WTC11 (cell line): ENCODE measurements at regions not wholly inside any gene's neighbourhood (a gene's known extent, or its start where the extent isn't known, plus 50 kb on each side); places are given as distances from the start of the nearest gene placed in this dataset.

Experiments
- ATAC-seq: fragments of 200-7000 bp; cut with Tn5 transposase; 2 replicates; pipeline ENCODE4 v1.10.0; 2021; ENCODE audit warnings: mild to moderate bottlenecking, moderate library complexity
- CTCF ChIA-PET: fragments of 300-600 bp; sonication (Branson Sonifier 250); formaldehyde crosslinking; loops from one replicate; lab custom pipeline; 2021; ENCODE audit warnings: antibody characterized with exemption; lab: Charles Lee
- POLR2A ChIA-PET: fragments of 350-600 bp; sonication (Branson Sonifier 250); formaldehyde crosslinking; loops from one replicate; lab custom pipeline; 2021; ENCODE audit warnings: antibody characterized with exemption; lab: Charles Lee
- DNase-seq: peaks from one replicate; pipeline ENCODE4 v3.0.0; 2021; ENCODE audit warnings: low spot score
- H3K27ac Mint-ChIP-seq: 2 replicates; pipeline ENCODE4 v1.8.0; 2021; ENCODE audit warnings: mixed read lengths
- H3K27me3 Mint-ChIP-seq: 2 replicates; pipeline ENCODE4 v1.8.0; 2021; ENCODE audit warnings: low read depth, mild to moderate bottlenecking, moderate library complexity, mixed read lengths
- H3K36me3 Mint-ChIP-seq: 2 replicates; pipeline ENCODE4 v1.8.0; 2021; ENCODE audit warnings: mixed read lengths
- H3K4me1 Mint-ChIP-seq: 2 replicates; pipeline ENCODE4 v1.8.0; 2022; ENCODE audit warnings: mixed read lengths
- H3K4me3 Mint-ChIP-seq: 2 replicates; pipeline ENCODE4 v1.8.0; 2021; ENCODE audit warnings: mild to moderate bottlenecking, moderate library complexity, mixed read lengths
- H3K9me3 Mint-ChIP-seq: 2 replicates; pipeline ENCODE4 v1.8.0; 2021; ENCODE audit warnings: mixed read lengths
- ATF1 ChIP-seq: sonication (generic); formaldehyde crosslinking; IDR thresholded peaks from 2 replicates; pipeline ENCODE4 v1.8.1; 2023; ENCODE audit warnings: mild to moderate bottlenecking, moderate library complexity, missing genetic modification reagents
- ATF2 ChIP-seq: sonication (generic); formaldehyde crosslinking; IDR thresholded peaks from 2 replicates; pipeline ENCODE4 v1.8.1; 2022; ENCODE audit warnings: low read depth, missing genetic modification reagents, borderline replicate concordance
- CDX4 ChIP-seq: fragments of 250-450 bp; sonication (Bioruptor Pico); IDR thresholded peaks from 2 replicates; pipeline ENCODE4 v1.9.0; 2021; ENCODE audit warnings: moderate library complexity, mild to moderate bottlenecking, inconsistent platforms, borderline replicate concordance
- CREB1 ChIP-seq: sonication (generic); formaldehyde crosslinking; IDR thresholded peaks from 2 replicates; pipeline ENCODE4 v1.8.0; 2023; ENCODE audit warnings: mild to moderate bottlenecking, missing genetic modification reagents
- CREM ChIP-seq: sonication (generic); formaldehyde crosslinking; IDR thresholded peaks from 2 replicates; pipeline ENCODE4 v1.8.1; 2022; ENCODE audit warnings: mild to moderate bottlenecking, missing genetic modification reagents, moderate library complexity
- ELF4 ChIP-seq: sonication (generic); formaldehyde crosslinking; IDR thresholded peaks from 2 replicates; pipeline ENCODE4 v1.8.1; 2022; ENCODE audit warnings: low read depth, mild to moderate bottlenecking, moderate library complexity, missing genetic modification reagents
- FOXJ3 ChIP-seq: sonication (generic); formaldehyde crosslinking; IDR thresholded peaks from 2 replicates; pipeline ENCODE4 v1.9.0; 2021; ENCODE audit warnings: missing genetic modification reagents, mild to moderate bottlenecking, borderline replicate concordance
- GABPB1 ChIP-seq: sonication (generic); formaldehyde crosslinking; IDR thresholded peaks from 2 replicates; pipeline ENCODE4 v1.8.1; 2023; ENCODE audit warnings: mild to moderate bottlenecking, missing genetic modification reagents
- MAX ChIP-seq: sonication (generic); formaldehyde crosslinking; IDR thresholded peaks from 2 replicates; pipeline ENCODE4 v1.8.0; 2022; ENCODE audit warnings: mild to moderate bottlenecking, missing genetic modification reagents
- MLX ChIP-seq: sonication (generic); formaldehyde crosslinking; IDR thresholded peaks from 2 replicates; pipeline ENCODE4 v1.8.1; 2023; ENCODE audit warnings: mild to moderate bottlenecking, missing genetic modification reagents, moderate library complexity
- NFYB ChIP-seq: sonication (generic); formaldehyde crosslinking; conservative IDR thresholded peaks from 2 replicates; pipeline ENCODE4 v1.8.0; 2022; ENCODE audit warnings: low read depth, missing genetic modification reagents
- PRRX2 ChIP-seq: fragments of 250-450 bp; sonication (Bioruptor Pico); IDR thresholded peaks from 2 replicates; pipeline ENCODE4 v1.8.0; 2021; ENCODE audit warnings: mild to moderate bottlenecking
- SMAD4 ChIP-seq: sonication (generic); formaldehyde crosslinking; IDR thresholded peaks from 2 replicates; pipeline ENCODE4 v1.8.0; 2022; ENCODE audit warnings: mild to moderate bottlenecking, missing genetic modification reagents
- SP1 ChIP-seq: sonication (generic); formaldehyde crosslinking; conservative IDR thresholded peaks from 2 replicates; pipeline ENCODE4 v1.8.1; 2022; ENCODE audit warnings: missing genetic modification reagents
- TEAD4 ChIP-seq: sonication (generic); formaldehyde crosslinking; IDR thresholded peaks from 2 replicates; pipeline ENCODE4 v1.8.0; 2022; ENCODE audit warnings: mild to moderate bottlenecking, missing genetic modification reagents
- USF2 ChIP-seq: sonication (generic); formaldehyde crosslinking; IDR thresholded peaks from 2 replicates; pipeline ENCODE4 v1.8.1; 2023; ENCODE audit warnings: mild to moderate bottlenecking, missing genetic modification reagents, moderate library complexity
- ZNF219 ChIP-seq: sonication (generic); formaldehyde crosslinking; IDR thresholded peaks from 2 replicates; pipeline ENCODE4 v1.8.0; 2023; ENCODE audit warnings: missing genetic modification reagents, mild to moderate bottlenecking, borderline replicate concordance
- ZNF281 ChIP-seq: sonication (generic); formaldehyde crosslinking; IDR thresholded peaks from 2 replicates; pipeline ENCODE4 v1.8.0; 2023; ENCODE audit warnings: mild to moderate bottlenecking, missing genetic modification reagents
- ZNF416 ChIP-seq: fragments of 250-450 bp; sonication (Bioruptor Pico); IDR thresholded peaks from 2 replicates; pipeline ENCODE4 v1.9.0; 2021; ENCODE audit warnings: mild to moderate bottlenecking, inconsistent platforms
- ZNF532 ChIP-seq: fragments of 250-450 bp; sonication (Bioruptor Pico); IDR thresholded peaks from 2 replicates; pipeline ENCODE4 v1.9.0; 2021; ENCODE audit warnings: mild to moderate bottlenecking, borderline replicate concordance

- no peaks in the 10 kb centered on the region for H3K4me1 Mint-ChIP-seq
- ATAC-seq = no peak
- peaks cover 5% of the 10 kb centered on the region for H3K36me3 Mint-ChIP-seq
- no peak for TF ChIP-seq MAX (CRISPR knock-in tag)
- no peak for TF ChIP-seq MLX (CRISPR knock-in tag)
- no peak for TF ChIP-seq CREM (CRISPR knock-in tag)
- no peak for TF ChIP-seq PRRX2 (CRISPR knock-in tag)
- no peak for TF ChIP-seq ZNF281 (CRISPR knock-in tag)
- TF ChIP-seq CDX4 (CRISPR knock-in tag) = no peak
- no peak for TF ChIP-seq ATF1 (CRISPR knock-in tag)
- TF ChIP-seq FOXJ3 (CRISPR knock-in tag) = no peak
- no peak for TF ChIP-seq ELF4 (CRISPR knock-in tag)
- TF ChIP-seq ZNF219 (CRISPR knock-in tag) = no peak
- TF ChIP-seq ZNF532 = no peak
- TF ChIP-seq GABPB1 = no peak
- no peak for TF ChIP-seq ATF2 (CRISPR knock-in tag)
- no peak for TF ChIP-seq CREB1 (CRISPR knock-in tag)
- TF ChIP-seq USF2 (CRISPR knock-in tag) = no peak
- no peak for TF ChIP-seq SP1 (CRISPR knock-in tag)
- no peak for TF ChIP-seq SMAD4 (CRISPR knock-in tag)
- no peak for TF ChIP-seq TEAD4
- TF ChIP-seq ZNF416 = no peak
- no peak for TF ChIP-seq NFYB (CRISPR knock-in tag)
- DNase-seq = no peak
- POLR2A ChIA-PET = no interaction called here
- no peak overlapping the region for H3K4me3 Mint-ChIP-seq
- no peaks in the 10 kb centered on the region; the same call in 1 of the 2 replicates for H3K27me3 Mint-ChIP-seq
- peaks cover 45% of the 10 kb centered on the region for H3K9me3 Mint-ChIP-seq
- CTCF ChIA-PET = interaction anchor here (1.5 kb wide), 1 partner anchor 161 kb away, joined by 3 read pairs; no protein-coding TSS in a partner anchor
- H3K27ac Mint-ChIP-seq = no peak overlapping the region
These were observed 1116.2 kb downstream of the FLRT2 start for GRCh38 chr14:86646125-86646524.
